ENCODE measurements at regions not wholly inside any gene's neighbourhood (a gene's known extent, or its start where the extent isn't known, plus 50 kb on each side); places are given as distances from the start of the nearest gene placed in this dataset.

DNA sequence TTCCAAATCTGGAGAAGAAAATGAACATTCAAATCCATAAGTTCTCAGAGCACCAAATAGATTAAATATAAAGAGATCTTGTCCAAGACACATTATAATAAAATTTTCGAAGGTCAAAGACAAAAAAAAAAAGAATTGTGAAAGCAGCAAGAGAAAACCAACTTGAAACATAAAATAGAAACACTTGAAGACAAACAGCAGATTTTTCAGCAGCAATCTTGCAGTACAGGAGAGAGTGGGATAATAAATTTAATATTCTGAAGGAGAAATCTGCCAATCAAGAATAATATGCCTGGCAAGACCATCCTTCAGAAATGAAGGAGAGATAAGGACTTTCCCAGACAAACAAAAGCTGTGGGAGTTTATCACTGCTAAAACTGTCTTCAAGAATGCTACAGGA, 150.5 kb upstream of the COL8A1 start:
- TF ChIP-seq EZH2 (IDR thresholded peaks at IDR 0.05) (no peak), EZH2phosphoT487 (IDR thresholded peaks at IDR 0.05) (no peak)
- TF ChIP-seq, protein P1, sequence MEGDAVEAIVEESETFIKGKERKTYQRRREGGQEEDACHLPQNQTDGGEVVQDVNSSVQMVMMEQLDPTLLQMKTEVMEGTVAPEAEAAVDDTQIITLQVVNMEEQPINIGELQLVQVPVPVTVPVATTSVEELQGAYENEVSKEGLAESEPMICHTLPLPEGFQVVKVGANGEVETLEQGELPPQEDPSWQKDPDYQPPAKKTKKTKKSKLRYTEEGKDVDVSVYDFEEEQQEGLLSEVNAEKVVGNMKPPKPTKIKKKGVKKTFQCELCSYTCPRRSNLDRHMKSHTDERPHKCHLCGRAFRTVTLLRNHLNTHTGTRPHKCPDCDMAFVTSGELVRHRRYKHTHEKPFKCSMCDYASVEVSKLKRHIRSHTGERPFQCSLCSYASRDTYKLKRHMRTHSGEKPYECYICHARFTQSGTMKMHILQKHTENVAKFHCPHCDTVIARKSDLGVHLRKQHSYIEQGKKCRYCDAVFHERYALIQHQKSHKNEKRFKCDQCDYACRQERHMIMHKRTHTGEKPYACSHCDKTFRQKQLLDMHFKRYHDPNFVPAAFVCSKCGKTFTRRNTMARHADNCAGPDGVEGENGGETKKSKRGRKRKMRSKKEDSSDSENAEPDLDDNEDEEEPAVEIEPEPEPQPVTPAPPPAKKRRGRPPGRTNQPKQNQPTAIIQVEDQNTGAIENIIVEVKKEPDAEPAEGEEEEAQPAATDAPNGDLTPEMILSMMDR (IDR thresholded peaks at IDR 0.05), result no peak

Data from neural progenitor cell (in vitro differentiated cells).